HEK293 (cell line): ENCODE measurements at regions not wholly inside any gene's neighbourhood (a gene's known extent, or its start where the extent isn't known, plus 50 kb on each side); places are given as distances from the start of the nearest gene placed in this dataset.

ENCODE experiments used
- CTCF ChIA-PET: fragments of 350-600 bp; formaldehyde crosslinking; extraction: SDS; loops from one replicate; lab custom pipeline; 2021; ENCODE audit warnings: antibody characterized with exemption; lab: Yijun Ruan, JAX
- POLR2A ChIA-PET: fragments of 300-600 bp; formaldehyde crosslinking; extraction: SDS; loops from one replicate; lab custom pipeline; 2020; ENCODE audit warnings: antibody characterized with exemption, inconsistent platforms; lab: Yijun Ruan, JAX
- H3K27ac ChIP-seq: fragments of 200-500 bp; sonication (Bioruptor generic); 2 replicates; pipeline ENCODE4 v1.5.1; 2014; ENCODE audit warnings: low read depth, low read length, control low read depth, inconsistent platforms; ENCODE audit errors: extremely low read depth
- H3K36me3 ChIP-seq, 2 experiments: fragments of 200-500 bp in 1 of 2; sonication (Bioruptor generic) in 1 of 2; 1 replicate in 1 of 2; 2 replicates in 1 of 2; pipeline ENCODE4 v1.5.1; 2014 to 2017; ENCODE audit warnings: inconsistent platforms in 2 of 2, low read length in 2 of 2; ENCODE audit not compliant: control insufficient read depth in 2 of 2, insufficient read depth in 1 of 2
- H3K4me1 ChIP-seq: fragments of 200-500 bp; sonication (Bioruptor generic); 2 replicates; pipeline ENCODE4 v1.5.1; 2014; ENCODE audit warnings: mild to moderate bottlenecking, low read length, inconsistent platforms; ENCODE audit not compliant: control insufficient read depth, insufficient read depth
- H3K4me3 ChIP-seq: 2 replicates; pipeline ENCODE4 v1.5.1; 2011; ENCODE audit warnings: low read depth, mild to moderate bottlenecking, control low read depth, low read length, moderate library complexity
- H3K9me3 ChIP-seq: fragments of 200-500 bp; sonication (Bioruptor generic); 2 replicates; pipeline ENCODE4 v1.5.1; 2014; ENCODE audit warnings: low read depth, low read length, inconsistent platforms; ENCODE audit not compliant: control insufficient read depth, insufficient read depth
- FEZF1 ChIP-seq: fragments of 450-650 bp; formaldehyde crosslinking; IDR thresholded peaks from 2 replicates; pipeline ENCODE4 v1.5.1; 2016; ENCODE audit warnings: missing biosample characterization, missing genetic modification characterization
- KLF10 ChIP-seq: fragments of 450-650 bp; IDR thresholded peaks from 2 replicates; pipeline ENCODE4 v1.5.1; 2018; ENCODE audit warnings: missing biosample characterization, mild to moderate bottlenecking, missing genetic modification characterization
- MZF1 ChIP-seq: fragments of 450-650 bp; formaldehyde crosslinking; IDR thresholded peaks from 2 replicates; pipeline ENCODE4 v1.5.1; 2017; ENCODE audit warnings: missing biosample characterization, missing genetic modification characterization, borderline replicate concordance
- RBAK ChIP-seq: fragments of 450-650 bp; formaldehyde crosslinking; IDR thresholded peaks from 2 replicates; pipeline ENCODE4 v1.5.1; 2016; ENCODE audit warnings: missing biosample characterization, missing genetic modification characterization
- SCRT1 ChIP-seq: fragments of 450-650 bp; formaldehyde crosslinking; IDR thresholded peaks from 2 replicates; pipeline ENCODE4 v1.5.1; 2016; ENCODE audit warnings: missing biosample characterization, missing genetic modification characterization, borderline replicate concordance
- SETDB1 ChIP-seq: IDR thresholded peaks from one replicate; pipeline ENCODE4 v1.6.1; 2017; ENCODE audit warnings: mild to moderate bottlenecking, low read length, moderate library complexity, mixed read lengths; ENCODE audit not compliant: insufficient read length
- SP3 ChIP-seq: fragments of 450-650 bp; formaldehyde crosslinking; IDR thresholded peaks from 2 replicates; pipeline ENCODE4 v1.5.1; 2016; ENCODE audit warnings: missing biosample characterization, missing genetic modification characterization
- ZFP3 ChIP-seq: fragments of 450-650 bp; formaldehyde crosslinking; IDR thresholded peaks from 2 replicates; pipeline ENCODE4 v1.5.1; 2016; ENCODE audit warnings: low read depth, missing biosample characterization, missing genetic modification characterization
- ZFP37 ChIP-seq: fragments of 450-650 bp; formaldehyde crosslinking; IDR thresholded peaks from 2 replicates; pipeline ENCODE4 v1.5.1; 2016; ENCODE audit warnings: missing biosample characterization, missing genetic modification characterization
- ZNF211 ChIP-seq: fragments of 450-650 bp; formaldehyde crosslinking; IDR thresholded peaks from 2 replicates; pipeline ENCODE4 v1.5.1; 2016; ENCODE audit warnings: low read depth, missing biosample characterization, missing genetic modification characterization
- ZNF274 ChIP-seq, 2 experiments: fragments of 200-500 bp in 1 of 2; fragments of 450-650 bp in 1 of 2; sonication (Bioruptor generic) in 1 of 2; formaldehyde crosslinking in 1 of 2; IDR thresholded peaks; 2 replicates each; pipeline versions ENCODE4 v1.5.1 to v1.6.1; 2014 to 2016; ENCODE audit warnings: borderline replicate concordance in 1 of 2, inconsistent platforms in 1 of 2, low read length in 1 of 2, missing biosample characterization in 1 of 2, missing genetic modification characterization in 1 of 2
- ZNF292 ChIP-seq: fragments of 450-650 bp; formaldehyde crosslinking; IDR thresholded peaks from 2 replicates; pipeline ENCODE4 v1.5.1; 2016; ENCODE audit warnings: low read depth, missing biosample characterization, missing genetic modification characterization, borderline replicate concordance
- ZNF302 ChIP-seq: fragments of 450-650 bp; formaldehyde crosslinking; IDR thresholded peaks from 2 replicates; pipeline ENCODE4 v1.5.1; 2016; ENCODE audit warnings: missing biosample characterization, missing genetic modification characterization, low read depth
- ZNF311 ChIP-seq: fragments of 450-650 bp; formaldehyde crosslinking; IDR thresholded peaks from 2 replicates; pipeline ENCODE4 v1.5.1; 2017; ENCODE audit warnings: missing biosample characterization, missing genetic modification characterization, borderline replicate concordance
- ZNF324 ChIP-seq: fragments of 450-650 bp; formaldehyde crosslinking; IDR thresholded peaks from 2 replicates; pipeline ENCODE4 v1.5.1; 2016; ENCODE audit warnings: missing biosample characterization, missing genetic modification characterization
- ZNF335 ChIP-seq: fragments of 450-650 bp; formaldehyde crosslinking; conservative IDR thresholded peaks from 2 replicates; pipeline ENCODE4 v1.5.1; 2016; ENCODE audit warnings: missing biosample characterization, missing genetic modification characterization
- ZNF426 ChIP-seq: fragments of 450-650 bp; formaldehyde crosslinking; IDR thresholded peaks from 2 replicates; pipeline ENCODE4 v1.5.1; 2017; ENCODE audit warnings: missing biosample characterization, missing genetic modification characterization, mild to moderate bottlenecking, inconsistent platforms, moderate library complexity
- ZNF529 ChIP-seq: fragments of 450-650 bp; formaldehyde crosslinking; IDR thresholded peaks from 2 replicates; pipeline ENCODE4 v1.5.1; 2017; ENCODE audit warnings: missing genetic modification characterization, missing biosample characterization; ENCODE audit not compliant: insufficient replicate concordance
- ZNF530 ChIP-seq: fragments of 450-650 bp; formaldehyde crosslinking; IDR thresholded peaks from 2 replicates; pipeline ENCODE4 v1.5.1; 2016; ENCODE audit warnings: low read depth, missing biosample characterization, missing genetic modification characterization
- ZNF548 ChIP-seq: fragments of 450-650 bp; formaldehyde crosslinking; IDR thresholded peaks from 2 replicates; pipeline ENCODE4 v1.5.1; 2016; ENCODE audit warnings: missing biosample characterization, missing genetic modification characterization
- ZNF654 ChIP-seq: fragments of 450-650 bp; formaldehyde crosslinking; IDR thresholded peaks from 2 replicates; pipeline ENCODE4 v1.5.1; 2016; ENCODE audit warnings: low read depth, missing biosample characterization, missing genetic modification characterization
- ZNF747 ChIP-seq: fragments of 450-650 bp; formaldehyde crosslinking; IDR thresholded peaks from 2 replicates; pipeline ENCODE4 v1.5.1; 2016; ENCODE audit warnings: missing biosample characterization, missing genetic modification characterization
- ZSCAN23 ChIP-seq: fragments of 450-650 bp; formaldehyde crosslinking; IDR thresholded peaks from 2 replicates; pipeline ENCODE4 v1.5.1; 2016; ENCODE audit warnings: missing biosample characterization, missing genetic modification characterization
- ZSCAN30 ChIP-seq: fragments of 450-650 bp; IDR thresholded peaks from 2 replicates; pipeline ENCODE4 v1.5.1; 2018; ENCODE audit warnings: missing biosample characterization, mild to moderate bottlenecking, missing genetic modification characterization, moderate library complexity
- TF ChIP-seq, protein P1 (sequence below): fragments of 450-650 bp; formaldehyde crosslinking; IDR thresholded peaks from 2 replicates; pipeline ENCODE4 v1.5.1; 2016; ENCODE audit warnings: missing biosample characterization, missing genetic modification characterization
- TF ChIP-seq, protein P2 (sequence below): fragments of 450-650 bp; formaldehyde crosslinking; optimal IDR thresholded peaks from 2 replicates; pipeline ENCODE3; 2016; ENCODE audit warnings: missing biosample characterization, mild to moderate bottlenecking, missing genetic modification characterization

DNA sequence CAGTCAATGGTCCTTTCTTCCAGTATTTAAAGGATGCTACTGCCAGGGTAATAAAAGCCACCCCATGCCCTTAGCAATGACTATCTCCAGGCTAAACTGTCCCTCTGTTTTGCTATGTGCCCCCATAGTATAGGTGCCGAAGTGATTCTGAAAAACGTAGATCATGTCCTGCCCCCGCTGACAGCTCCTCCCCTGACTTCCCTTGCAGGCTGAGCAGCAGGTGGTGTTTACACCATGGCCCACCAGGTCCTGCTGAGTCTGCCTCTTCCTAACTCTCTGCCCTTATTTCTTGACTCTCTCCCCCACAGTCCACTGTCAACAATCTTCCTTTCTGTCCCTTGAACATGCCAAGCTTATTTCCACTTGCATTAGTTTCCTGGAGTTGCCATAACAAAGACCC lies 352.5 kb upstream of the TSHZ2 start:
- CTCF ChIA-PET, result no interaction called here
- Histone ChIP-seq H3K4me3 (no peak overlapping the region), H3K9me3 (no peaks in the 10 kb centered on the region), H3K27ac (no peak overlapping the region), H3K36me3 (no peaks in the 10 kb centered on the region), H3K4me1 (no peaks in the 10 kb centered on the region)
- POLR2A ChIA-PET, result no interaction called here
- TF ChIP-seq ZNF654 (tag by site-specific recombination), result no peak

DNA sequence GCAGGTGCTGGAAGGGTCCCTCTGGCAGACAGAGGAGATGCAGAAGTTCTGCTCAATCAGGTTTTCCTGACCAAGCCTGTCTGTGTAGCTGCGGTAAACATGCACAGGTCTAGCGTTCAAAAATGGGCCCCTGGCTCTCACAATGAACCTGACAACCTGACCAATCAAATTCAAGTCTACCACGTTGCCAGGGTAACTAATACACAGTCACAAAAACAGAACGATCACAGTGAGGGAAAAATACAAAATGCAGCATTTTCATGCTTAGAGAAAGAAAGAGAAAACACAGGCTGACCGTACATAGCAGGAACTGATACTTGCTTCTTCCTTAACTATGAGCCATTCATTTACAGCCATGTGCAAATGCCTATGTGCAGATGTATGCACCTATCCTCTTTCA lies 353.1 kb upstream of the TSHZ2 start:
- H3K4me3 ChIP-seq, result no peak overlapping the region
- CTCF ChIA-PET, result no interaction called here

DNA sequence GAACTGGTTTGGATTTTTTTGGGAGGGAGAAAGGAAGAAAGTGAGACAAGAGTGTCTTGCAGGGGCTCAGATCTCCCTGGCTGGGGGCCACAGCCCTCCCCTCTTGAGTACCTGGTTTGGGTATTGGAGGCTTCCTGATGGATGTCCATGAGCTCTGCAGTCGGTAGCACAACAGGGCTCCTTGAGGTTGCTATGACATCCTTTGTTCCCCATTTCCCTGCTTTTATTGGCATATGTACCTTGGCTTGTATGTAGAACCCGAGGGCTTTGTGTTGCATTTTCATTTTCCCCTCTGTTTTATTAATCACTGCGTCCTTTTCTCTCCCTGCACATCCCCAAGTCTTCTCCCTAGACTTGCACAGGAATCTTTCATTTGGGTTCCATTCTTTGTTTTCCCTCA lies 355.5 kb upstream of the TSHZ2 start:
- Histone ChIP-seq H3K4me1 (no peaks in the 10 kb centered on the region), H3K9me3 (no peaks in the 10 kb centered on the region), H3K27ac (no peak overlapping the region), H3K36me3 (no peaks in the 10 kb centered on the region), H3K4me3 (no peak overlapping the region)
- POLR2A ChIA-PET, result no interaction called here
- CTCF ChIA-PET, result no interaction called here
- TF ChIP-seq SP3 (tag by site-specific recombination) (no peak), ZNF530 (tag by site-specific recombination) (no peak), ZNF211 (tag by site-specific recombination) (no peak), ZNF324 (no peak), KLF10 (no peak), ZNF548 (tag by site-specific recombination) (no peak), ZNF311 (tag by site-specific recombination) (no peak), ZFP37 (tag by site-specific recombination) (no peak), ZFP3 (tag by site-specific recombination) (no peak), RBAK (no peak), ZNF529 (tag by site-specific recombination) (no peak), ZSCAN23 (tag by site-specific recombination) (no peak), ZNF335 (tag by site-specific recombination) (no peak), SETDB1 (no peak)
- TF ChIP-seq, protein P1, sequence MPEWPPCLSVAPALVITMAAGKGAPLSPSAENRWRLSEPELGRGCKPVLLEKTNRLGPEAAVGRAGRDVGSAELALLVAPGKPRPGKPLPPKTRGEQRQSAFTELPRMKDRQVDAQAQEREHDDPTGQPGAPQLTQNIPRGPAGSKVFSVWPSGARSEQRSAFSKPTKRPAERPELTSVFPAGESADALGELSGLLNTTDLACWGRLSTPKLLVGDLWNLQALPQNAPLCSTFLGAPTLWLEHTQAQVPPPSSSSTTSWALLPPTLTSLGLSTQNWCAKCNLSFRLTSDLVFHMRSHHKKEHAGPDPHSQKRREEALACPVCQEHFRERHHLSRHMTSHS (tag by site-specific recombination), result no peak

More for the DNA sequence above, 353.1 kb upstream of the TSHZ2 start:
- POLR2A ChIA-PET, result no interaction called here
- Histone ChIP-seq H3K36me3 (no peaks in the 10 kb centered on the region), H3K27ac (no peak overlapping the region), H3K9me3 (no peaks in the 10 kb centered on the region), H3K4me1 (no peaks in the 10 kb centered on the region)
- TF ChIP-seq FEZF1 (tag by site-specific recombination), result no peak
- TF ChIP-seq RBAK, result no peak
- no peak for TF ChIP-seq ZNF302

DNA sequence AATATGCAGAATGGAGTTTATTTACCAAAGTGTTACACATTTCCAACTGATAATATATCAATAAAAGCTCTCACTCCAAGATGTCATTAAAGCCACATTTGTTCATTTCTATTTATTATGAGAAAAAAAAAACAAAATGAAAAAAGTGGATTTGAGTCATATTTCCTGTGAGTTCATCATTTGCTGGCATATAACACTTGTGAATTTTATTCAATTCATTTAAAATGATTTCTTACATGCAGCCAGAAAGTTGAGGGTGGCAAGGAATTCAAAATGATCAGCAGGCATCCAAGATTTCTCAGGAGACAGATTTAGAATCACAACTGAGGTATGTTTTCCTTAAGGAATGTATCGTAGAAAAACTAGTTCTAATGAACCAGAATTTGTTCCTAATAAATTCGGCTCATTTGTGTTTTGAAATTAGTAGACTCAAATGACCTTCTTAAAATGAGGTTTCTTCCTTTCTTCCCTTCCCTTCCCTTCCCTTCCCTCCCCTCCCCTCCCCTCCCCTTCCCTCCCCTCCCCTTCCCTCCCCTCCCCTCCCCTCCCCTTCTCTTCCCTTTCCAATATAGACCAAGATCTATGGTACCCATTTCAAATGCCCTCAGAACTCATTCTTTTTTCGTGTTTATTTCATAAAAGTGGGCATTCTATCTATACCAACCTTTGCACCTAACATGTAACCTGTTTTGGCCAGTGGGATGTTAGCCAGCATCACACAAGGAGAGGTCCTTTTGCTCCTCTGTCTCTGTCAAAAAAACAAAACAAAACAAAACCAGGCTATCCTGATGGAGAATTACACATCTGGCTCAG lies 357.9 kb upstream of the TSHZ2 start:
- CTCF ChIA-PET, result no interaction called here
- no peak for TF ChIP-seq ZNF292 (tag by site-specific recombination)
- TF ChIP-seq ZNF747 (tag by site-specific recombination), result no peak
- TF ChIP-seq SCRT1 (tag by site-specific recombination), result no peak
- no peak for TF ChIP-seq MZF1 (tag by site-specific recombination)
- TF ChIP-seq ZSCAN30 (tag by site-specific recombination), result no peak
- TF ChIP-seq, protein P2, sequence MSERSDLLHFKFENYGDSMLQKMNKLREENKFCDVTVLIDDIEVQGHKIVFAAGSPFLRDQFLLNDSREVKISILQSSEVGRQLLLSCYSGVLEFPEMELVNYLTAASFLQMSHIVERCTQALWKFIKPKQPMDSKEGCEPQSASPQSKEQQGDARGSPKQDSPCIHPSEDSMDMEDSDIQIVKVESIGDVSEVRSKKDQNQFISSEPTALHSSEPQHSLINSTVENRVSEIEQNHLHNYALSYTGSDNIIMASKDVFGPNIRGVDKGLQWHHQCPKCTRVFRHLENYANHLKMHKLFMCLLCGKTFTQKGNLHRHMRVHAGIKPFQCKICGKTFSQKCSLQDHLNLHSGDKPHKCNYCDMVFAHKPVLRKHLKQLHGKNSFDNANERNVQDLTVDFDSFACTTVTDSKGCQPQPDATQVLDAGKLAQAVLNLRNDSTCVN (tag by site-specific recombination), result no peak
- no peak for TF ChIP-seq ZNF302
- TF ChIP-seq ZNF426, result no peak
- no peak for TF ChIP-seq ZNF274 (IDR thresholded peaks at IDR 0.05; ENCODE audit: low read length)
- no peak for TF ChIP-seq ZNF274 (tag by site-specific recombination; IDR thresholded peaks at IDR 0.05; ENCODE audit: borderline replicate concordance)

More for the DNA sequence above, 357.9 kb upstream of the TSHZ2 start:
- Histone ChIP-seq H3K9me3 (no peaks in the 10 kb centered on the region), H3K4me3 (no peak overlapping the region), H3K4me1 (no peaks in the 10 kb centered on the region), H3K36me3 (no peaks in the 10 kb centered on the region), H3K27ac (no peak overlapping the region)
- POLR2A ChIA-PET, result no interaction called here
